ENCODE measurements at regions not wholly inside any gene's neighbourhood (a gene's known extent, or its start where the extent isn't known, plus 50 kb on each side); places are given as distances from the start of the nearest gene placed in this dataset.

GRCh38 chr3:182451871-182452270 is 341.4 kb upstream of the ATP11B start:
- no peak for TF ChIP-seq CTCF (IDR thresholded peaks at IDR 0.05)
- TF ChIP-seq POLR2A (IDR thresholded peaks at IDR 0.05), result no peak

All from vagina (tissue), 2 donors.